ENCODE measurements at regions not wholly inside any gene's neighbourhood (a gene's known extent, or its start where the extent isn't known, plus 50 kb on each side); places are given as distances from the start of the nearest gene placed in this dataset.
"Not testable (repeated sequence)": the region's sequence is repeated elsewhere in the genome, so short reads cannot be mapped to it uniquely, and the experiment has no call there.

GRCh38 chr2:114018464-114018863, 128.6 kb downstream of the ACTR3 start:
- not testable (repeated sequence) for H3K36me3 ChIP-seq (ENCODE audit: control insufficient read depth in 4 of 4, insufficient read depth in 4 of 4, low read length in 4 of 4); H3K4me1 ChIP-seq (ENCODE audit: control insufficient read depth in 5 of 5, insufficient read depth in 5 of 5, low read length in 5 of 5); H3K27me3 ChIP-seq (ENCODE audit: control insufficient read depth in 3 of 3, insufficient read depth in 3 of 3, low read length in 2 of 3); DNase-seq; H3K4me3 ChIP-seq; H3K9me3 ChIP-seq (ENCODE audit: control insufficient read depth in 4 of 4, insufficient read depth in 3 of 4, low read length in 3 of 4); ATAC-seq (ENCODE audit: insufficient read depth, low FRiP score); H3K9ac ChIP-seq (ENCODE audit: insufficient read depth in 1 of 2, low read length in 2 of 2); H3K27ac ChIP-seq (ENCODE audit: low read depth in 1 of 2, low read length in 1 of 2)
- 87 to 90% methylated on average over 6 to 7 of the region's 7 CpGs for WGBS, 2 donors

- WGBS, 2 donors: 68 to 76% methylated on average over 2 of the region's 2 CpGs
- no peak overlapping the region for H3K4me3 ChIP-seq
- no peaks in the 10 kb centered on the region for H3K4me1 ChIP-seq (ENCODE audit: control insufficient read depth in 5 of 5, insufficient read depth in 5 of 5, low read length in 5 of 5)
- H3K9me3 ChIP-seq (ENCODE audit: control insufficient read depth in 4 of 4, insufficient read depth in 3 of 4, low read length in 3 of 4): peaks cover 0 to 2% (median under 1%) of the 10 kb centered on the region in 4 donors
- no peak overlapping the region for H3K27ac ChIP-seq (ENCODE audit: low read depth in 1 of 2, low read length in 1 of 2)
- DNase-seq: no peak
- no peaks in the 10 kb centered on the region for H3K27me3 ChIP-seq (ENCODE audit: control insufficient read depth in 3 of 3, insufficient read depth in 3 of 3, low read length in 2 of 3)
- H3K9ac ChIP-seq (ENCODE audit: insufficient read depth in 1 of 2, low read length in 2 of 2): no peak overlapping the region
- no peaks in the 10 kb centered on the region for H3K36me3 ChIP-seq (ENCODE audit: control insufficient read depth in 4 of 4, insufficient read depth in 4 of 4, low read length in 4 of 4)
- TF ChIP-seq CTCF (IDR thresholded peaks at IDR 0.05; ENCODE audit: control extremely low read depth, extremely low read depth): no peak
- no peak for ATAC-seq (ENCODE audit: insufficient read depth, low FRiP score)
Measured at GRCh38 chr2:114020668-114021067, 130.8 kb downstream of the ACTR3 start.

GRCh38 chr2:114022360-114023085, 132.6 kb downstream of the ACTR3 start:
- no peak for TF ChIP-seq CTCF (IDR thresholded peaks at IDR 0.05; ENCODE audit: control extremely low read depth, extremely low read depth)
- H3K9ac ChIP-seq (ENCODE audit: insufficient read depth in 1 of 2, low read length in 2 of 2): no peak overlapping the region
- no peaks in the 10 kb centered on the region for H3K27me3 ChIP-seq (ENCODE audit: control insufficient read depth in 3 of 3, insufficient read depth in 3 of 3, low read length in 2 of 3)
- ATAC-seq (ENCODE audit: insufficient read depth, low FRiP score) (peak; percentile 19), DNase-seq (no peak)
- 75 to 82% methylated on average over 4 of the region's 4 CpGs for WGBS, 2 donors
- peaks cover 0 to 4% (median 1%) of the 10 kb centered on the region in 4 donors for H3K9me3 ChIP-seq (ENCODE audit: control insufficient read depth in 4 of 4, insufficient read depth in 3 of 4, low read length in 3 of 4)
- H3K36me3 ChIP-seq (ENCODE audit: control insufficient read depth in 4 of 4, insufficient read depth in 4 of 4, low read length in 4 of 4): no peaks in the 10 kb centered on the region
- H3K4me3 ChIP-seq: no peak overlapping the region
- H3K4me1 ChIP-seq (ENCODE audit: control insufficient read depth in 5 of 5, insufficient read depth in 5 of 5, low read length in 5 of 5): no peaks in the 10 kb centered on the region
- H3K27ac ChIP-seq (ENCODE audit: low read depth in 1 of 2, low read length in 1 of 2): no peak overlapping the region

GRCh38 chr2:114024326-114024725, 134.4 kb downstream of the ACTR3 start:
- WGBS, 2 donors: 73 to 83% methylated on average over 6 of the region's 6 CpGs
- ATAC-seq (ENCODE audit: insufficient read depth, low FRiP score) (no peak), DNase-seq (no peak)
- no peak overlapping the region for H3K4me3 ChIP-seq
- no peaks in the 10 kb centered on the region for H3K36me3 ChIP-seq (ENCODE audit: control insufficient read depth in 4 of 4, insufficient read depth in 4 of 4, low read length in 4 of 4)
- no peaks in the 10 kb centered on the region for H3K27me3 ChIP-seq (ENCODE audit: control insufficient read depth in 3 of 3, insufficient read depth in 3 of 3, low read length in 2 of 3)
- peaks cover 0 to 7% (median 1%) of the 10 kb centered on the region in 4 donors for H3K9me3 ChIP-seq (ENCODE audit: control insufficient read depth in 4 of 4, insufficient read depth in 3 of 4, low read length in 3 of 4)
- no peaks in the 10 kb centered on the region for H3K4me1 ChIP-seq (ENCODE audit: control insufficient read depth in 5 of 5, insufficient read depth in 5 of 5, low read length in 5 of 5)
- H3K27ac ChIP-seq (ENCODE audit: low read depth in 1 of 2, low read length in 1 of 2): no peak overlapping the region
- H3K9ac ChIP-seq (ENCODE audit: insufficient read depth in 1 of 2, low read length in 2 of 2): no peak overlapping the region
- TF ChIP-seq CTCF (IDR thresholded peaks at IDR 0.05; ENCODE audit: control extremely low read depth, extremely low read depth): no peak

Measured in lung (tissue), 11 donors.